ENCODE measurements at regions not wholly inside any gene's neighbourhood (a gene's known extent, or its start where the extent isn't known, plus 50 kb on each side); places are given as distances from the start of the nearest gene placed in this dataset.

GRCh38 chr11:115767047-115767802 lies 263.0 kb upstream of the CADM1 start:
- Histone ChIP-seq H3K27ac (no peak overlapping the region), H3K27me3 (peaks cover 0 to 6% of the 10 kb centered on the region in 2 donors), H3K4me1 (no peaks in the 10 kb centered on the region), H3K4me3 (no peak overlapping the region), H3K9me3 (no peaks in the 10 kb centered on the region), H3K36me3 (no peaks in the 10 kb centered on the region)
- TF ChIP-seq CTCF (IDR thresholded peaks at IDR 0.05) = no peak
- DNase-seq = no peak
- intact Hi-C loops (cut with DNase I; ENCODE audit: low total_unique reads) = no loop called here

DNA sequence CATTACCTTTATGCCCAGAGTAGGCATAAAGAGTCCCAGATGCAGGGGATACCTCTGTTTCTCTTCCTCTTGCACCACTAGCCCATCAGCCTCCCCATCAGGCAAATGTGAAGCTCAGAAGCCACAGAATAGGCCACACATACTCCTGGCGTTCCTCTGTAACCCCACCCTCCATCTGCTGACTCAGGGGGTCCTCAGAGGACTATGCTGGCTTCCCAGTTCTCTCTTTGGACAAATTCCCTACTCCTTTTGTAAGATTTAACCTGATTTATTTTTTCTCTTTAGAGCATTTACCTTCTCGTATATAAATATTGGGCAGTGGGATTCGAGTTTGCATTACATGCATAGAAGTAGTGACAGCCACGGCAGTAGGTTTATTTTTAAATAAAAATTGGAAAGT lies 262.3 kb upstream of the CADM1 start:
- Histone ChIP-seq H3K4me3 (no peak overlapping the region), H3K9me3 (no peaks in the 10 kb centered on the region), H3K4me1 (no peaks in the 10 kb centered on the region), H3K27me3 (peaks cover 0 to 10% of the 10 kb centered on the region in 2 donors), H3K36me3 (no peaks in the 10 kb centered on the region), H3K27ac (no peak overlapping the region)
- DNase-seq = no peak
- intact Hi-C loops (cut with DNase I; ENCODE audit: low total_unique reads) = no loop called here
- no peak for TF ChIP-seq CTCF (IDR thresholded peaks at IDR 0.05)

- no peak overlapping the region for H3K4me3 ChIP-seq
- peaks cover 0 to 17% of the 10 kb centered on the region in 2 donors for H3K27me3 ChIP-seq
- DNase-seq = no peak
- no peak overlapping the region for H3K27ac ChIP-seq
- no peaks in the 10 kb centered on the region for H3K4me1 ChIP-seq
- H3K9me3 ChIP-seq = no peaks in the 10 kb centered on the region
- intact Hi-C loops (cut with DNase I; ENCODE audit: low total_unique reads) = no loop called here
- no peak for TF ChIP-seq CTCF (IDR thresholded peaks at IDR 0.05)
- H3K36me3 ChIP-seq = no peaks in the 10 kb centered on the region
These were observed 261.6 kb upstream of the CADM1 start for GRCh38 chr11:115765803-115766239.

DNA sequence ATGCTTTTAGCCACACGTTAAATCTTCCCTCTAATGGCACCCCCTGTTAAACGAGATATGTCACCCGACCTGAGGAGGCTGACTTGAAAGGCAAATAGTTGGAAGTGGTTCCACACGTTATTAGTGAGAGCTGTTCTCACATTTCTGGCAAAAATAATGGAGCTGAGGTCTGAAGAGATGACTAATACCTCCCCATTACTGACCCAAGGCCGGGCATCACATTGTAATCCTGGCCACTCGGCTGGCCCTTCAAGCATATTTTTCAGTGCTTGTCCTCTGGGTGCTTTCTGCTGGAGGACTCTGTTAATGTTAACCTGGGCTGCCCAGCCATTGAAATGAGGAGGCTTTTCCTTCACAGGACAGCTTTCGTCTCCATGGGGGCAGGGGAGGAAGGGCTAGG lies 260.0 kb upstream of the CADM1 start:
- H3K27ac ChIP-seq = no peak overlapping the region
- H3K4me1 ChIP-seq = peaks cover 0 to 15% (median 9%) of the 10 kb centered on the region in 4 donors
- no peak for DNase-seq
- no peaks in the 10 kb centered on the region for H3K9me3 ChIP-seq
- TF ChIP-seq CTCF (IDR thresholded peaks at IDR 0.05) = no peak
- intact Hi-C loops (cut with DNase I; ENCODE audit: low total_unique reads) = no loop called here
- H3K4me3 ChIP-seq = no peak overlapping the region
- H3K27me3 ChIP-seq = peaks cover 0 to 34% of the 10 kb centered on the region in 2 donors
- H3K36me3 ChIP-seq = no peaks in the 10 kb centered on the region

DNA sequence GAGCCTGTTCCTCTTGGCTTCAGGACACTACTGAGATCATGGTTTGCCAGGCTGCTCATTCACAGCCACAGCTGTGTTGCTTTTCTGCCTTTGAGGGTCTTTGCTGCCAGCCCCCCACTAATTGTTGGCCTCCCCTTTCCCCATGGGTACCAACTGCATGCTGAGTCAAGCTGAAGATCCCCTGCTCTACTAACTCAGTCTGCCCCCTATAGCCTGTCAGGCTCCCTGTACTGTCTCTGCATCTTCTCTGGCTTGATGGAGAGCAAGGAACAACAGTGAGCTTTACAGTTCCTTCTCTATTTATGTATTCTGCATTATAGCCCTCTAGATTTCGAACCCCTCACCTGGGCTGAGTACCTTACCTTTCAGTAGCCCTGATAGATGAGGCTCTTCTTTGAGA lies 257.6 kb upstream of the CADM1 start:
- H3K27me3 ChIP-seq = peaks cover 0 to 41% of the 10 kb centered on the region in 2 donors
- no peak for DNase-seq
- no peak overlapping the region for H3K4me3 ChIP-seq
- intact Hi-C loops (cut with DNase I; ENCODE audit: low total_unique reads) = no loop called here
- no peaks in the 10 kb centered on the region for H3K36me3 ChIP-seq
- H3K9me3 ChIP-seq = no peaks in the 10 kb centered on the region
- TF ChIP-seq CTCF (IDR thresholded peaks at IDR 0.05) = no peak
- H3K4me1 ChIP-seq = peaks cover 0 to 15% (median 9%) of the 10 kb centered on the region in 4 donors
- no peak overlapping the region for H3K27ac ChIP-seq
